ENCODE measurements at regions not wholly inside any gene's neighbourhood (a gene's known extent, or its start where the extent isn't known, plus 50 kb on each side); places are given as distances from the start of the nearest gene placed in this dataset.

- TF ChIP-seq TCF4 (CRISPR knock-in tag; IDR thresholded peaks at IDR 0.05; ENCODE audit: borderline replicate concordance) = no peak
- no peak for TF ChIP-seq PATZ1 (CRISPR knock-in tag; IDR thresholded peaks at IDR 0.05; ENCODE audit: borderline replicate concordance)
- TF ChIP-seq ZFP3 (CRISPR knock-in tag; IDR thresholded peaks at IDR 0.05) = no peak
- no peak for TF ChIP-seq ARNTL (CRISPR knock-in tag; IDR thresholded peaks at IDR 0.05; ENCODE audit: borderline replicate concordance, low read depth)
- no peak for TF ChIP-seq TOX (CRISPR knock-in tag; IDR thresholded peaks at IDR 0.05; ENCODE audit: borderline replicate concordance)
- no peak for TF ChIP-seq ZNF8 (CRISPR knock-in tag; IDR thresholded peaks at IDR 0.05)
- TF ChIP-seq PPARA (CRISPR knock-in tag; IDR thresholded peaks at IDR 0.05; ENCODE audit: borderline replicate concordance) = no peak
- TF ChIP-seq RARB (CRISPR knock-in tag; IDR thresholded peaks at IDR 0.05) = no peak
Observed at GRCh38 chr5:166517976-166518375, 1773.5 kb upstream of the WWC1 start.

Data from SK-N-SH treated with all-trans-retinoic acid at 6 μM for 48 hours (cell line).